ENCODE measurements at regions not wholly inside any gene's neighbourhood (a gene's known extent, or its start where the extent isn't known, plus 50 kb on each side); places are given as distances from the start of the nearest gene placed in this dataset.

- no peak for TF ChIP-seq MYC (IDR thresholded peaks at IDR 0.05; ENCODE audit: low read depth, low read length)
- TF ChIP-seq MAX (IDR thresholded peaks at IDR 0.05; ENCODE audit: low read depth, low read length), result no peak
- no peak for TF ChIP-seq POLR2A (IDR thresholded peaks at IDR 0.05; ENCODE audit: extremely low read depth, insufficient read length)
- DNase-seq (ENCODE audit: low read depth), result no peak
- H3K4me3 ChIP-seq (ENCODE audit: low read depth, low read length), result no peak overlapping the region
These were observed 424.6 kb upstream of the VRK2 start for GRCh38 chr2:57622009-57622408.

- DNase-seq (ENCODE audit: low read depth), result peak; percentile 12
- no peak overlapping the region for H3K4me3 ChIP-seq (ENCODE audit: low read depth, low read length)
- TF ChIP-seq MYC (IDR thresholded peaks at IDR 0.05; ENCODE audit: low read depth, low read length) (no peak), MAX (IDR thresholded peaks at IDR 0.05; ENCODE audit: low read depth, low read length) (no peak), CTCF (IDR thresholded peaks at IDR 0.05; ENCODE audit: low read depth, low read length) (no peak), POLR2A (IDR thresholded peaks at IDR 0.05; ENCODE audit: extremely low read depth, insufficient read length) (no peak)
These were observed 390.4 kb upstream of the VRK2 start for GRCh38 chr2:57656198-57656597.

- no peak overlapping the region for H3K4me3 ChIP-seq (ENCODE audit: low read depth, low read length)
- TF ChIP-seq CTCF (IDR thresholded peaks at IDR 0.05; ENCODE audit: low read depth, low read length) (no peak), POLR2A (IDR thresholded peaks at IDR 0.05; ENCODE audit: extremely low read depth, insufficient read length) (no peak), MYC (IDR thresholded peaks at IDR 0.05; ENCODE audit: low read depth, low read length) (no peak), MAX (IDR thresholded peaks at IDR 0.05; ENCODE audit: low read depth, low read length) (no peak)
- DNase-seq (ENCODE audit: low read depth), result no peak
These were observed 377.0 kb upstream of the VRK2 start for GRCh38 chr2:57669570-57669969.

- TF ChIP-seq MAX (IDR thresholded peaks at IDR 0.05; ENCODE audit: low read depth, low read length) (no peak), POLR2A (IDR thresholded peaks at IDR 0.05; ENCODE audit: extremely low read depth, insufficient read length) (no peak), CTCF (IDR thresholded peaks at IDR 0.05; ENCODE audit: low read depth, low read length) (no peak), MYC (IDR thresholded peaks at IDR 0.05; ENCODE audit: low read depth, low read length) (no peak)
- DNase-seq (ENCODE audit: low read depth), result no peak
- H3K4me3 ChIP-seq (ENCODE audit: low read depth, low read length), result no peak overlapping the region
These were observed 372.6 kb upstream of the VRK2 start for GRCh38 chr2:57674025-57674424.

GRCh38 chr2:57674743-57675142, 371.9 kb upstream of the VRK2 start:
- no peak overlapping the region for H3K4me3 ChIP-seq (ENCODE audit: low read depth, low read length)
- TF ChIP-seq MAX (IDR thresholded peaks at IDR 0.05; ENCODE audit: low read depth, low read length) (no peak), MYC (IDR thresholded peaks at IDR 0.05; ENCODE audit: low read depth, low read length) (no peak), POLR2A (IDR thresholded peaks at IDR 0.05; ENCODE audit: extremely low read depth, insufficient read length) (no peak), CTCF (IDR thresholded peaks at IDR 0.05; ENCODE audit: low read depth, low read length) (no peak)
- DNase-seq (ENCODE audit: low read depth), result no peak

GRCh38 chr2:57677296-57677695, 369.3 kb upstream of the VRK2 start:
- TF ChIP-seq MYC (IDR thresholded peaks at IDR 0.05; ENCODE audit: low read depth, low read length) (no peak), POLR2A (IDR thresholded peaks at IDR 0.05; ENCODE audit: extremely low read depth, insufficient read length) (no peak), CTCF (IDR thresholded peaks at IDR 0.05; ENCODE audit: low read depth, low read length) (no peak), MAX (IDR thresholded peaks at IDR 0.05; ENCODE audit: low read depth, low read length) (no peak)
- no peak overlapping the region for H3K4me3 ChIP-seq (ENCODE audit: low read depth, low read length)
- DNase-seq (ENCODE audit: low read depth), result no peak

All from NB4 (cell line).